Endothelial cell of umbilical vein (primary cell): ENCODE measurements at regions not wholly inside any gene's neighbourhood (a gene's known extent, or its start where the extent isn't known, plus 50 kb on each side); places are given as distances from the start of the nearest gene placed in this dataset.

Source experiments
- BruUV-seq: library from RNA; stranded (reverse); fragments of 400-500 nt; replicated peaks from 2 replicates; lab custom pipeline; 2021; lab: Mats Ljungman, UMichigan
- CTCF ChIA-PET: fragments of 300-600, 350-600 bp; sonication (Branson Sonifier 250); formaldehyde crosslinking; loops from one replicate; lab custom pipeline; 2021; ENCODE audit warnings: antibody characterized with exemption, inconsistent platforms; lab: Charles Lee
- POLR2A ChIA-PET: fragments of 300-600, 350-600 bp; sonication (Branson Sonifier 250); formaldehyde crosslinking; loops from one replicate; lab custom pipeline; 2021; ENCODE audit warnings: antibody characterized with exemption, inconsistent platforms; lab: Charles Lee
- DNase-seq: peaks from one replicate; pipeline ENCODE4 v3.0.0-alpha.2; 2011; ENCODE audit warnings: low read depth, low spot score
- FAIRE-seq: peaks from 2 replicates; lab custom pipeline; 2011; peaks lifted over from hg19 to GRCh38; lab: Jason Lieb, UNC
- H2AFZ ChIP-seq: 2 replicates; pipeline ENCODE4 v1.6.0; 2012; ENCODE audit warnings: low read depth, low read length, control low read depth, inconsistent platforms
- H3K27ac ChIP-seq: 2 replicates; pipeline ENCODE4 v1.5.1; 2011; ENCODE audit warnings: low read depth, mild to moderate bottlenecking, control low read depth, low read length, moderate library complexity; ENCODE audit not compliant: insufficient read depth
- H3K27me3 ChIP-seq, 2 experiments: 2 replicates each; pipeline versions ENCODE4 v1.6.0 to v1.6.1; 2011; ENCODE audit warnings: low read length in 2 of 2, mixed read lengths in 1 of 2; ENCODE audit not compliant: control insufficient read depth in 2 of 2, insufficient read depth in 2 of 2
- H3K36me3 ChIP-seq, 2 experiments: 2 replicates in 1 of 2; 3 replicates in 1 of 2; pipeline ENCODE4 v1.5.1; 2011; ENCODE audit warnings: low read length in 2 of 2, mild to moderate bottlenecking in 1 of 2, moderate library complexity in 1 of 2; ENCODE audit not compliant: control insufficient read depth in 2 of 2, insufficient read depth in 2 of 2; ENCODE audit errors: extremely low read depth in 1 of 2
- H3K4me1 ChIP-seq: 3 replicates; pipeline ENCODE4 v1.5.1; 2011; ENCODE audit warnings: mild to moderate bottlenecking, low read length; ENCODE audit not compliant: control insufficient read depth, insufficient read depth; ENCODE audit errors: extremely low read depth
- H3K4me2 ChIP-seq: 2 replicates; pipeline ENCODE4 v1.6.1; 2011; ENCODE audit warnings: low read length, control low read depth, mixed read lengths; ENCODE audit not compliant: insufficient read depth
- H3K4me3 ChIP-seq, 3 experiments: fragments of 200-600 bp in 1 of 3; sonication (generic), shearing (Covaris generic) in 1 of 3; replicated peaks in 1 of 3; 2 replicates each; pipeline ENCODE4 v1.5.1; 2011 to 2016; ENCODE audit warnings: control low read depth in 3 of 3, low read length in 3 of 3, mild to moderate bottlenecking in 2 of 3, inconsistent platforms in 1 of 3, low read depth in 1 of 3, moderate library complexity in 1 of 3; ENCODE audit not compliant: insufficient read depth in 1 of 3
- H3K79me2 ChIP-seq: 2 replicates; pipeline ENCODE4 v1.6.0; 2012; ENCODE audit warnings: low read length, inconsistent platforms; ENCODE audit not compliant: control insufficient read depth, insufficient read depth
- H3K9ac ChIP-seq: replicated peaks from 2 replicates; pipeline ENCODE3; 2011; ENCODE audit warnings: low read length, control low read depth; ENCODE audit not compliant: insufficient read depth; ENCODE audit errors: extremely low read depth
- H3K9me1 ChIP-seq: replicated peaks from 3 replicates; pipeline ENCODE4 v1.6.0; 2011; ENCODE audit warnings: mild to moderate bottlenecking, low read length; ENCODE audit not compliant: control insufficient read depth, insufficient read depth; ENCODE audit errors: extremely low read depth
- H3K9me3 ChIP-seq: replicated peaks from 2 replicates; pipeline ENCODE4 v1.5.1; 2012; ENCODE audit warnings: low read length, inconsistent platforms; ENCODE audit not compliant: control insufficient read depth, insufficient read depth
- H4K20me1 ChIP-seq: replicated peaks from 2 replicates; pipeline ENCODE3; 2011; ENCODE audit warnings: mild to moderate bottlenecking, low read length; ENCODE audit not compliant: control insufficient read depth, insufficient read depth; ENCODE audit errors: extremely low read depth
- CTCF ChIP-seq, 2 donors: IDR thresholded peaks; 1 replicate in 1 of 2; 2 replicates in 1 of 2; pipeline ENCODE4 v1.5.1; 2011; ENCODE audit warnings: low read length in 2 of 2, mild to moderate bottlenecking in 2 of 2, moderate library complexity in 2 of 2, control low read depth in 1 of 2, inconsistent platforms in 1 of 2, low read depth in 1 of 2; ENCODE audit not compliant: insufficient read depth in 1 of 2; ENCODE audit errors: extremely low read depth in 1 of 2
- EZH2 ChIP-seq: IDR thresholded peaks from 2 replicates; pipeline ENCODE4 v1.6.1; 2012; ENCODE audit warnings: borderline replicate concordance, low read depth, mild to moderate bottlenecking, moderate library complexity, low read length, inconsistent platforms; ENCODE audit not compliant: severe bottlenecking
- FOS ChIP-seq: IDR thresholded peaks from 2 replicates; pipeline ENCODE4 v1.6.1; 2011; ENCODE audit warnings: mild to moderate bottlenecking, low read length, moderate library complexity, borderline replicate concordance; ENCODE audit not compliant: insufficient read depth
- GATA2 ChIP-seq: IDR thresholded peaks from 2 replicates; pipeline ENCODE4 v1.7.0; 2011; ENCODE audit warnings: low read depth, mild to moderate bottlenecking, moderate library complexity, mixed read lengths, low read length; ENCODE audit not compliant: insufficient read length, insufficient read depth
- JUN ChIP-seq: IDR thresholded peaks from 2 replicates; pipeline ENCODE4 v1.6.1; 2011; ENCODE audit warnings: borderline replicate concordance, low read depth; ENCODE audit not compliant: insufficient read length, insufficient read depth
- MAX ChIP-seq: IDR thresholded peaks from 2 replicates; pipeline ENCODE4 v1.6.1; 2011; ENCODE audit not compliant: insufficient read depth, insufficient read length
- MYC ChIP-seq: IDR thresholded peaks from one replicate; pipeline ENCODE4 v1.6.1; 2011; ENCODE audit warnings: mild to moderate bottlenecking, low read depth, low read length
- POLR2A ChIP-seq: IDR thresholded peaks from 2 replicates; pipeline ENCODE4 v1.6.1; 2012; ENCODE audit warnings: low read depth, mild to moderate bottlenecking, control low read depth, low read length
- POLR2AphosphoS5 ChIP-seq: IDR thresholded peaks from 2 replicates; pipeline ENCODE4 v1.6.1; 2012; ENCODE audit warnings: low read depth, mild to moderate bottlenecking, control low read depth, low read length, moderate library complexity; ENCODE audit not compliant: insufficient read depth
- dilution Hi-C: fragments of 300-500 bp; cut with MboI; formaldehyde crosslinking; loops from one replicate; pipeline ENCODE4 v1.15.0; 2019; ENCODE audit warnings: low sequenced_read_pairs; ENCODE audit not compliant: extremely low pct_ligation_motif_present
- intact Hi-C: fragments of 100-400 bp; cut with micrococcal nuclease; formaldehyde crosslinking; loops from one replicate; pipeline ENCODE4 v1.10.0; 2022

- dilution Hi-C loops, result no loop called here
- DNase-seq (no peak), FAIRE-seq (no peak)
- Histone ChIP-seq H3K27ac (no peak overlapping the region), H3K4me3 (no peak overlapping the region), H3K36me3 (no peaks in the 10 kb centered on the region), H3K27me3 (no peaks in the 10 kb centered on the region), H3K4me1 (no peaks in the 10 kb centered on the region), H3K79me2 (no peaks in the 10 kb centered on the region), H3K4me2 (no peak overlapping the region), H2AFZ (no peak overlapping the region), H4K20me1 (no peaks in the 10 kb centered on the region), H3K9me1 (no peaks in the 10 kb centered on the region), H3K9ac (no peak overlapping the region), H3K9me3 (no peaks in the 10 kb centered on the region)
- intact Hi-C loops, result no loop called here
- TF ChIP-seq POLR2A, result no peak
- no peak for TF ChIP-seq MAX
- no peak for TF ChIP-seq POLR2AphosphoS5
- no peak for TF ChIP-seq FOS
- no peak for TF ChIP-seq MYC
- no peak for TF ChIP-seq JUN
- no peak for TF ChIP-seq CTCF (IDR thresholded peaks at IDR 0.05; ENCODE audit: extremely low read depth in 1 of 2, insufficient read depth in 1 of 2, low read depth in 1 of 2, low read length in 2 of 2)
- no peak for TF ChIP-seq GATA2
- no peak for TF ChIP-seq EZH2
- ChIA-PET CTCF (no interaction called here), POLR2A (no interaction called here)
- BruUV-seq, result no TSS peak
Observed at GRCh38 chr12:108009442-108010070, 119.5 kb upstream of the WSCD2 start.
